ENCODE measurements at regions not wholly inside any gene's neighbourhood (a gene's known extent, or its start where the extent isn't known, plus 50 kb on each side); places are given as distances from the start of the nearest gene placed in this dataset.
"Not testable (repeated sequence)": the region's sequence is repeated elsewhere in the genome, so short reads cannot be mapped to it uniquely, and the experiment has no call there.

GRCh38 chr15:96638793-96639192 is 308.3 kb downstream of the NR2F2 start:
- no peak for DNase-seq (ENCODE audit: low read depth in 2 of 2, low spot score in 1 of 2)

- DNase-seq (ENCODE audit: low read depth in 2 of 2, low spot score in 1 of 2), result no peak
These were observed 315.3 kb downstream of the NR2F2 start for GRCh38 chr15:96645796-96646195.

- DNase-seq (ENCODE audit: low read depth in 2 of 2, low spot score in 1 of 2), result no peak
These were observed 318.4 kb downstream of the NR2F2 start for GRCh38 chr15:96648866-96649265.

GRCh38 chr15:96657096-96657495 is 326.6 kb downstream of the NR2F2 start:
- DNase-seq (ENCODE audit: low read depth in 2 of 2, low spot score in 1 of 2), result no peak

- not testable (repeated sequence) for DNase-seq (ENCODE audit: low read depth in 2 of 2, low spot score in 1 of 2)
These were observed 336.5 kb downstream of the NR2F2 start for GRCh38 chr15:96666979-96667378.

- no peak for DNase-seq (ENCODE audit: low read depth in 2 of 2, low spot score in 1 of 2)
These were observed 339.9 kb downstream of the NR2F2 start for GRCh38 chr15:96670389-96670788.

GRCh38 chr15:96672629-96673028 is 342.1 kb downstream of the NR2F2 start:
- no peak for DNase-seq (ENCODE audit: low read depth in 2 of 2, low spot score in 1 of 2)

GRCh38 chr15:96678386-96678785 is 347.9 kb downstream of the NR2F2 start:
- no peak for DNase-seq (ENCODE audit: low read depth in 2 of 2, low spot score in 1 of 2)

- no peak for DNase-seq (ENCODE audit: low read depth in 2 of 2, low spot score in 1 of 2)
These were observed 357.0 kb downstream of the NR2F2 start for GRCh38 chr15:96687388-96688107.

- DNase-seq (ENCODE audit: low read depth in 2 of 2, low spot score in 1 of 2), result no peak
These were observed 360.2 kb downstream of the NR2F2 start for GRCh38 chr15:96690733-96691132.

GRCh38 chr15:96692826-96693225 is 362.3 kb downstream of the NR2F2 start:
- DNase-seq (ENCODE audit: low read depth in 2 of 2, low spot score in 1 of 2), result no peak

- no peak for DNase-seq (ENCODE audit: low read depth in 2 of 2, low spot score in 1 of 2)
These were observed 363.0 kb downstream of the NR2F2 start for GRCh38 chr15:96693515-96693914.

- DNase-seq (ENCODE audit: low read depth in 2 of 2, low spot score in 1 of 2), result no peak
These were observed 363.6 kb downstream of the NR2F2 start for GRCh38 chr15:96693990-96694517.

GRCh38 chr15:96695426-96695825 is 364.9 kb downstream of the NR2F2 start:
- no peak for DNase-seq (ENCODE audit: low read depth in 2 of 2, low spot score in 1 of 2)

GRCh38 chr15:96699871-96700401 is 369.4 kb downstream of the NR2F2 start:
- DNase-seq (ENCODE audit: low read depth in 2 of 2, low spot score in 1 of 2), result no peak

- no peak for DNase-seq (ENCODE audit: low read depth in 2 of 2, low spot score in 1 of 2)
These were observed 370.1 kb downstream of the NR2F2 start for GRCh38 chr15:96700555-96700954.

- no peak for DNase-seq (ENCODE audit: low read depth in 2 of 2, low spot score in 1 of 2)
These were observed 370.9 kb downstream of the NR2F2 start for GRCh38 chr15:96701443-96701842.

GRCh38 chr15:96701877-96702276 is 371.4 kb downstream of the NR2F2 start:
- no peak for DNase-seq (ENCODE audit: low read depth in 2 of 2, low spot score in 1 of 2)

GRCh38 chr15:96702589-96702988 is 372.1 kb downstream of the NR2F2 start:
- DNase-seq (ENCODE audit: low read depth in 2 of 2, low spot score in 1 of 2), result no peak

GRCh38 chr15:96703091-96703490 is 372.6 kb downstream of the NR2F2 start:
- DNase-seq (ENCODE audit: low read depth in 2 of 2, low spot score in 1 of 2), result no peak

GRCh38 chr15:96703794-96704550 is 373.5 kb downstream of the NR2F2 start:
- no peak for DNase-seq (ENCODE audit: low read depth in 2 of 2, low spot score in 1 of 2)

- no peak for DNase-seq (ENCODE audit: low read depth in 2 of 2, low spot score in 1 of 2)
These were observed 385.6 kb downstream of the NR2F2 start for GRCh38 chr15:96716075-96716474.
